ENCODE measurements at regions not wholly inside any gene's neighbourhood (a gene's known extent, or its start where the extent isn't known, plus 50 kb on each side); places are given as distances from the start of the nearest gene placed in this dataset.

DNA sequence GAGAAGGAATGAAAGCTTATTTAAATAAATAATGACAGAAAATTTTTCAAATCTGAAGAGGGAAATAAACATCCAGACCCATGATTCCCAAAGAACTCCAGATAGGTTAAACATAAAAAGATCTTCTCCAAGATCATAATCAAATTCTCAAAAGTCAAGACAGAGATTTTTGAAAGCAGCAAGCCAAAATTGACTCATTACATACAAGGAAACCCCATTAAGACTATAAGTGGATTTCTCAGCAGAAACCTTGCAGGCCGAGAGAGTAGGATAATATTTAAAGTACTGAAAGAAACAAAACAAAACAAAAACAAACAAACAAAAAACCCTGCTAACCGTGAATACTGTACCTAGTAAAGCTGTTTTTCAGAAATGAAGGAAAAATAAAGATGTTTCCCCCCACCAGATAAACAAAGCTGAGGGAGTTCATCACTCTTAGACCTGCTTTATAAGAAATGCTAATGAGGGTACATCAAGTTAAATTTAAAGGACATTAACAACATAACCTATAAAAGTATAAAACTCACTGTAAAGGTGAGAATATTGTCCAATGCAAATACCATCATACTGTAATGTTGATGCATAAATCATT lies 412.2 kb downstream of the INSC start:
- DNase-seq (ENCODE audit: insufficient read length, low spot score) (no peak), FAIRE-seq (no peak)

DNA sequence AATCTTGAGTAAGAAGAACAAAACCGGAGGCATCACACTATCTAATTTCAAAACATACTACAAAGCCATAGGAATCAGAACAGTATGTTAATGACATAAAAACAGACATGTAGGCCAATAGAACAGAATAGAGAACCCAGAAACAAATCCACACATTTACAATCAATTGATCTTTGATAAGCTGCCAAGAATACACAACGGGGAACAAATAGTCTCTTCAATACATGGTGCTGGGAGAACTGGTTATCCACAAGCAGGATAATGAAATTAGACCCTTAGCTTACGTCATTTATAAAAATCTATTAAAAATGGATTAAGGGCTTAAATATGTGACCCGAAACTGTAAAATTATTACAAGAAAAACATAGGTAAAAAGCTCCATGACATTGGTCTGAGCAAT lies 417.7 kb downstream of the INSC start:
- FAIRE-seq (no peak), DNase-seq (ENCODE audit: insufficient read length, low spot score) (no peak)

DNA sequence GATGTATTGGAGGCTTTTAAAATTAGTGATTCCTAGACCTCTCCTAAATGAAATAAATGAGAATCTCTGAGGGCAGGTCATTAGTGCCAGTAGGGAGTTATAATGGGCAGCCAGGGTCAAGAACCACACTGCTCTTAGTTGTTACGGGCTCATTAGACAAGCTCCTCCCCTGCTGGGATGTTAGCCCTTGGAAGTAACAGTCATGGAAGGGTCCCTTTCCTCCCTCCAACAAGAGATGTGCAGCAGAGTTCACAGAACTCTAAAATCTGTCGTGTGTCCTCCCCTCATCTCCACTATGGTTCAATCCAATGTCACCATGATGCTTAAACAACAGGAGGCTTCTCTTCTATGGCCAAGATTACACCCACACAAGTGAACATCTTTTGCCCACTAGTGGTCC lies 419.5 kb downstream of the INSC start:
- no peak for DNase-seq (ENCODE audit: insufficient read length, low spot score)
- FAIRE-seq, result no peak

DNA sequence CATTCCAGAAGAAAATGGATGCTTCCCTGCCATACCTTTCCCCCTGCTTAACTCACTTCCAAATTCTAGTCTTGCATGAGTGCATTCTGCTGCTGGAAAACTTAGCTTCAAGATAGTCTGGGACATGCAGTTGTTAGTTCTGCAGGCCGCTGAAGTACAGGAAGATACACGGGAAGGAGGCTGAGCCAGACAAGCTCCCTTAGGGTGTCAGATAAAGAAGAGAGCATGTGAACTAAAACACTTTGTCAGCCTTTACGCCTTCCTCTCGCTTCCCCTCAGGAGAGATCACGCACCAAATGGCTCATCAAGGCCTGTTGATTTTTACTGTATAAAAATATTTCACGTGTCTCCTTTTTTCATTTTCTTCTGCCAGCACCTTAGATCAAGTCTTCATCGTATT lies 420.7 kb downstream of the INSC start:
- no peak for FAIRE-seq
- no peak for DNase-seq (ENCODE audit: insufficient read length, low spot score)

DNA sequence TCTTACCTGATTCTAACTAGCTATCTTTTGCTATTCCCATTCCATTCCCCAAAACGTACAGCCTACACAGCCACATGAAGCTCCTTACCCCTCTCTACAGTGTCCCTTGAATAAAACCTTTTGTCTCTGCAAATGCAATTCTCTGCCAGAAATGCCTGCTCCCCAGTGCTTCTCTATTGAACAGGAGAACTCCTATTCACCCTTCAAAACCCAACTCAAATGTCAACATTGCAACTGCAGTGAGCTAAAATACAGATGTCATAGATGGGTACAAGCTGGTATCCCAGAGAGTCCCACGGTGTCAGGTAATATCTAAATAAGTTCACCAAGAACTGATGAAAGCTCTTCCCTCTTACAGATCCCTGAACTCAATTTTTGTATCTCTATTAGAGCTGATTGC lies 421.7 kb downstream of the INSC start:
- no peak for FAIRE-seq
- no peak for DNase-seq (ENCODE audit: insufficient read length, low spot score)

DNA sequence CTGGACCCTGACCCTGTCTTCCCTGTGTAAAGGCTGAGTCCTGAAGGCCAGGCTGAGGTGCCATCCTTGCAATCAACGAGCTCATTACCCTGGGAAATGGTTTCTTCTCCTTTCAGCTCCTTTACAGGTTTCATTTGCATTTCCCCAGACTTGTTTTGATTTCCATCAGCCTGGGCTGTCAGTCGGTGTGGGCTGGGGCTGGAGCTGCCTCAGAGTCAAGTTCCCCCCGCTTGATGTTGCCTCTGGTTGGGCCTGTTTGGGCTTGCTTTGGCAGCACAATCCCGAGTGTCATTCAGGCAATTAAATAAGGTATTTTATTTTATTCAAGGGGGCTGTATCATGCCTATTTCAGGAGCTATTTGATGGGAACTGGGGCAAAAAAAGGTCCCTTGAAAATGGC lies 424.9 kb downstream of the INSC start:
- DNase-seq (ENCODE audit: insufficient read length, low spot score), result no peak
- FAIRE-seq, result no peak

DNA sequence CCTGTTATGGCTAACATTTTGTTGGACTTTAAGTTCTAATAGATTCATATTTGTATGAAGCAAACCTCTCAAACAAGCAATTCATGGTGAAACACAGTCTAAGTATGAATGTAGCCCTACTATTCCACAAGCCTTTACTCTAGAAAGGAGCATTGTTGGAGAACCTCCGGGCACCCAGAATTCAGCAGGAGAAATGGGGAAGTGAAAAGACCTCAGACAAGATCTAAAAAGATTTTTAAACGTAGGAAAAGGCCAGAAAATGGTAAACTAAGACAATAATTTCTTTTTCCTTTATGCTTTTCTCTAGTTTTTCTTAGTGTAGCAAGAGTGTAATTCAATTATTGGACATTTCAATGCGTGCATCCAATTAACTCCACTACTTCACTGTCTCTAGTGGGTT lies 426.4 kb downstream of the INSC start:
- FAIRE-seq (no peak), DNase-seq (ENCODE audit: insufficient read length, low spot score) (no peak)

DNA sequence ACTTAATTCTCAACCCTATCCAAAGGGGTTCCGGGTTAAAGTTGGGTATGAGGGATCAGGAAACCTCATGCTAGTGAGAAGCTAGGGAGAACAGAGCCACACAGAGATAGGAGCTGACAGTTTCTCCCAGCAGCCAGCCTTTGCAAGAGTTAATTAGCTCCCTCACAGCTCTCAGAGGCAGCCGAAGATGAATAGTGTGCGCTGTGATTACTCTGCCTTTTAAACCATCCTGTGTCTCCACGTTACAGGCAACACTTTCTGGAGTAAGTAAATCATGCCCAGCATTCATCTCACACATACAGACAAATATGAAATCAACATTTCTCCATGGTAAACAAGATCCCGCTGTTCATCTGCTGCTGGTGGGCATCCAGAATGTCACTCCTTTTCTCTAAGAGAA lies 429.6 kb downstream of the INSC start:
- DNase-seq (ENCODE audit: insufficient read length, low spot score), result no peak

DNA sequence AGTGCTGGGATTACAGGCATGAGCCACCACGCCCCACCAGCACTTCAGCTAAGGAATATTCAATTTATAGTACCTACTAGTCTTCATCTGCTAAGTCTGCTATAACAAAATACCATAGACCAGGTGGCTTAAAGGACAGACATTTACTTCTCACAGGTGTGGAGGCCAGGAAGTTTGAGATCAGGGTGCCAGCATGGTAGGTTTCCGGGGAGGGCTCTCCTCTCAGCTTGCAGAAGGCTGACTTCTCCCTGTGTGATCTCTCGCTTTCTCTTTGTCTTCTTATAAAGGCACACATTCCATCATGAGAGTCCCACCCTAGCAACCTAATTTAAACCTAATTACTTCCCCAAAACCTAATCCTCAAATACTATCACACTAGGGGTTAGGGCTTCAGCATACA lies 433.0 kb downstream of the INSC start:
- no peak for FAIRE-seq
- DNase-seq (ENCODE audit: insufficient read length, low spot score), result no peak

More for the DNA sequence above, 429.6 kb downstream of the INSC start:
- no peak for FAIRE-seq

DNA sequence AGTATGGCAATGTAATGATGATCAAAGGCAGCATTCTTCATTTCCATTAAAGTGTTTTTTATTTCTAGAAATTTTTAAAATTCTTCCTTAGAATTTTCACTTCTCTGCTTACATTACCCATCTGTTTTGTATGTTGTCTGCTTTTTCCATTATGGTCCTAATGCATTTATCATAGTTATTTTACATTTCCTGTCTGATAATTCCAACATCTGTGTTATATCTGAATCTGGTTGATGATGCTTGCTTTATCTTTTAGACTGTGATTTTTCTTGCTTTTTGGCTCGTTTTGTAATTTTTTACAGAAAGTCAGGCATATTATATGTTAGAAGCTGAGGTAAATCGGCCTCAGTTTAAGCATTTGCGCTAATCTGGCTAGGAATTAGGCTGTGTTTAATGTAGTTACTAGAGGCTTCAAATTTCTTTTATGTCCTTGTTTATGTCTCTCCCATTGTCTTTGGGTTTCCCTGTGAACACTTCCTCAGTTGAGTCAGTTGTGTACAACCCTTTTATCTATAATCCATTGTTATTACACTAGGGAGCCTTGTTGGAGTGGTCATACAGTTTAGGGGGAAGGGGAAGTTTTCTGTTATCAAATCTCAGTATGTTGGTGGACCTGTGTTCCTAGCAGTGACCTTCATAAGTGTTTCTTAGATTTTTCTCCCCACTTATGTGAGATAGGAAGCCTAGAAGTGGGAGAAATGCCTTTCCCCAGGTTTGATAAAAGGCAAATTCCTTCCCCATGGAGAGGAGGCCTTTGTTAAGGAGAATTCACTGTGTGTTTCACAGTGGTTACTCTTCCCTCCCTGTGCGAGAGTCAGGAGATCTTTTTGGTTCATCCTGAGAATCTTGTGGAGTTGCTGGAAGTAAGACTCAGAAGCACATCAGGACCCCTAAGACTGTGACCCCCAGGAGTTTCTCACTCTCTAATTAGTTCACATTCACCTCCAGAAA lies 437.5 kb downstream of the INSC start:
- no peak for FAIRE-seq
- DNase-seq (ENCODE audit: insufficient read length, low spot score), result no peak

DNA sequence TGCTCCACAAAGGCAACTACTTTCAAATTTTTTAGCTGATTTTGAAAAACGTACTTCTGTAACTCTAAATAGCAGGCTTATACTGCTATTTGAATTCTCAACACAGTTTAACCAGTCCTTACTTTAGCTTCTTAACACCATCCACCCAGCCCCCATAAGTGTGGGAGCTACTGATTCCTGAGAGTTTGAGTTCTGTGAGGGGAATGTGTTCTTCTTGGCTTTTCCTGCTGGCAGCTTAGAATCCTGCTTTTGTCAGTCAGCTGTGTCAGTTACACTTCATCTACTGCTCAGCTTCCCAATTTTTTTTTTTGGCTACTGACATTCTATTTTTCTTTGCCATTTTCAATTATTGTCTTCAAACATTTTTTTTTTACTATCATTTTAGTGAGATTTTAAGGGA lies 440.4 kb downstream of the INSC start:
- DNase-seq (ENCODE audit: insufficient read length, low spot score), result no peak
- no peak for FAIRE-seq

DNA sequence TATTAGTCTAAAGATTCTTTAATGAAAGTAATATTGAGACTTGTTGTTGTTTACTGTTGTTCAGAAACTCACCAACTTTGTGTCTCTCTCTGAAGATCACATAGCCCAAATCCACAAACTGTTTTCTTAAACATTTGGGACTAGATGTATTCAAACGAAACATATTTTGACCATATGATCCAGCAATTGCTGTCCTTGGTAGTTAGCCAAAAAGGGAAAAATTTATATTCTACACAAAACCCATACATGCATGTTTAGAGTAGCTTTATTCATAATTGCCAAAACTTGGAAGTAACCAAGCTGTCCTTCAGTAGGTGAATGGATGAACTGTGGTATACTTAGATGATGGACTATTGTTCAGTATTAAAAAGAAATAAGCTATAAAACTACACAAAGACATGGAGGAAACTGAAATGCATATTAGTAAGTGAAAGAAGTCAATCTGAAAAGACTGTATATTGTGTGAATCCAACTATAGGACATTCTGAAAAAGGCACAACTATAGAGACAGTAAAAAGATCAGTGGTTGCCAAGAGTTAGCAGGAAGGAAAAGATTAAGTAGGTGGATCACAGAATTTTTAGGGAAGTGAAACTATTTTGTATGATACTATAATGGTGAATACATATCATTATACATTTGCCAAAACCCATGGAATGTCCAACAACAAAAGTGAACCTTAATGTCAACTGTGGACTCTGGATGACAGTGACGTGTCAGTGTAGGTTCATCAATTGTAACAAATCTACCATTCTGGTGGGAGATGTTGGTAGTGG lies 442.9 kb downstream of the INSC start:
- FAIRE-seq, result no peak
- no peak for DNase-seq (ENCODE audit: insufficient read length, low spot score)

DNA sequence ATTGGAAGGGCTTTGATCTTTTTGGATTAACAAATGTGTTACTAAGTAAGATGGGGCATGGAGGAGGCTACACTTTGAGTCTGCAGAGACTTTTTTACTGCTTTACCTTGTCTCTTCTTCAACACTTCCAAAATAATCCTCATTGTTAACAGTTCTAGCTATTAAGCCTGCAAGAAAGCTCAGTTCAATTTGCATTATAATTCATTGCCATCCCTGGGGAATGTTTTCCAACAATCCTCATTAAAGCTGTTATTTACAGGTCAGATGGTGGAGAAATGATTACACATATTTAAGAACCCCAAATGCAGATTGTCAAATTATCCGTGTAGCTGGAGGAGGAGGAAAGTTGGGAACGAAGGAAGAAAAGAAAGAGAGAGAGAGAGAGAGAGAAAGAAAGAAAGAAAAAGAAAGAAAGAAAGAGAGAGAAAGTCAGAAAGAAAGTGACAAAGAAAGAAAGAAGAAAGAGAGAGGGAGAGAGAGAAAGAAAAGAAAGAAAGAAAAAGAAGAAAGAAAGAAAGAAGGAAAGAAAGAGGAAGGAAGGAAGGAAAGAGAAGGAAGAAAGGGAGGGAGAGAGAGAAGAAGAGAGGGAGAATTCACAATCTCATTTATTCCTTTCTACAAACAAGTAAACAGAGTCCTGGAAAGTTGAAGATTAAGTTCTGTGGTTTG lies 443.9 kb downstream of the INSC start:
- no peak for DNase-seq (ENCODE audit: insufficient read length, low spot score)
- no peak for FAIRE-seq

DNA sequence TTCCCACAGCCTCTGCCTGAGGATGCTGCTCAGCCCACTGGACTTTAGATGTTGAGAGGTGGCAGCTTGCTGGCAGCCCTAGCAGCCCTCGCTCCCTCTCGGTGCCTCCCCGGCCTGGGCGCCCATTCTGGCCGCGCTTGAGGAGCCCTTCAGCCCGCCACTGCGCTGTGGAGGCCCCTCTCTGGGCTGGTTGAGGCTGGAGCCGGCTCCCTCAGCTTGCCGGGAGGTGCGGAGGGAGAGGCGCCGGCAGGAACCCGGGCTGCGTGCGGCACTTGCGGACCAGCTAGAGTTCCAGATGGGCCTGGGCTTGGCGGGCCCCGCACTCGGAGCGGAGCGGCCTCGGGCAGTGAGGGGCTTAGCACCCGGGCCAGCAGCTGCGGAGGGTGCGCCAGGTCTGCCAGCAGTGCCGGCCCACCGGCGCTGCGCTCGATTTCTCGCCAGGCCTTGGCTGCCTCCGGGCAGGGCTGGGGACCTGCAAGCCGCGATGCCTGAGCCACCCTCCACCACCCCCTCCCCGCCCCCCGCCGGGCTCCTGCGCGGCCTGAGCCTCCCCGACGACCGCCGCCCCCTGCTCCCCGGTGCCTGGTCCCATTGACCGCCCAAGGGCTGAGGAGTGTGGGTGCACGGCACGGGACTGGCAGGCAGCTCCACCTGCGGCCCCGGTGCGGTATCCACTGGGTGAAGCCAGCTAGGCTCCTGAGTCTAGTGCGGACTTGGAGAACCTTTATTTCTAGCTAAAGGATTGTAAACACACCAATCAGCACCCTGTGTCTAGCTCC lies 446.2 kb downstream of the INSC start:
- FAIRE-seq, result no peak
- DNase-seq (ENCODE audit: insufficient read length, low spot score), result no peak

DNA sequence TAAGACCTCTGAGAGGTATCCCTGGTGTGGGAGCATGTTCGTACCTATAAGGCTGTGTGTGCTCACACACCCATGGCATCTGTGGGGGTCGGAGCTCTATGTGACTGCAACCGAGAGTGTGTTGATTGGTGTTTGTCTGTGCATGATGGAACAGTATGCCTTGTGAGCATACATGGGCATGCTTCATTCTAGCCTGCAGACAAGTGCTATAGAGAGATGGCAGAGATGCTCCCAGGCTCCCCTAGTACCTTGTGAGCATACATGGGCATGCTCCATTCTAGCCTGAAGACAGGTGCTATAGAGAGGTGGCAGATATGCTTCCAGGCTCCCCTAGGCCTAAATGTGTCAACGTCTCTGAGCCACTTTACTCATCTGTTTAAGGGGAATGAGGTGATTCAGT lies 447.5 kb downstream of the INSC start:
- FAIRE-seq, result no peak
- DNase-seq (ENCODE audit: insufficient read length, low spot score), result no peak

DNA sequence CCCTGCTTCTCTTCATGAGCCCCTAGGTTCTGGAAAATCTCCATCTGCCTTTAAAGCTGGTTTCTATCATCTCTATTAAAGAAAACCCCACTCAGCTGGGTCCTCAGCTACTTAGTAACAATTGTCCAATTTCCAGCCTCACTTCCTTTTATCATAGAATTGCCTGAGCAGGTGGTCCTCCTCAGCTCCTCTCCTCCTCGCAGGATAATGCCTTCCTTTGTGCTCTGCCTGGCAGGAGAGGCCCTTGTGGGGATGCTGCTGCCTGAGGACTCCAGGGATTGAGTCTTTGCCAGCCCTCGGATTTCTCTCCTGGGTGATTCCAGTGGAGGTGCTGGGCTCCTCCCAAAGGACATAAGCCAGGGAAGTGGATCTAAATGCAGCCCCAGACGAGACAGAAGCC lies 448.3 kb downstream of the INSC start:
- FAIRE-seq, result no peak
- DNase-seq (ENCODE audit: insufficient read length, low spot score), result no peak

DNA sequence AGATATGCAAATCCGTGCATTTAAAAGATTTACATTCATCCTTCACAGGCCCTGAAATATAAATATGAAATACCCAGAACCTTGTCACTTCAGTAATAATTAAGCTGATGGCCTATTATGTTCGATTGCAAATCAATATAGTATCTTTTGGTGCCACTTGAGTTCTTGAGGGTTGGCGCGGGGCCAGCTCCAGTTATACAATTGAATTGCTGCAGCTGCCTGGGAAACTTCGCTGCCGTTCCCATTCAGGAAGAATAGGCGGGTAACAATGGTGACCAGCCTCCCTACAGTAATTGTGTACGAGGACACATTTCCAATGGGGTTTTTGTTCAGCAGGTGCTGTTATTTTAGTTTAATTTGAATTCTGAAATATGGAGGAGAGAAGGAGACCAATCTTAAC lies 451.2 kb downstream of the INSC start:
- no peak for DNase-seq (ENCODE audit: insufficient read length, low spot score)
- FAIRE-seq, result no peak

DNA sequence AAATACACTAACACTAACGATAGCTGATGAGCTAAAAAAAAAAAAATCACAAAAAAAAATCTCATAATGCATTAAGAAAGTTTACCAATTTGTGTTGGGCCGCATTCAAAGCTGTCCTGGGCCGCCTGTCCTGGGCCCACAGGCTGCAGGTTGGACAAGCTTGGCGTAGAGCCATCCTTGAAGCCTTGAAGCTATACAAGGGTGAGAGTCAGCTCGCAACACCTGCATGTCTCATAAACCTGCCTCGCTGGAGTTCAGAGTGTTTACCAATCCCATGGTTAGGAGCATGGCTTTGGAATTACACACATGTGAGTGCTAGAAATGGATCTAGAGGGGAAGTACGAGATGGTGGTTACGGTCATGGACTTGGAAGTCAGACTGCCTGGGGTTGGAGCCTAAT lies 453.7 kb downstream of the INSC start:
- DNase-seq (ENCODE audit: insufficient read length, low spot score), result no peak
- no peak for FAIRE-seq

DNA sequence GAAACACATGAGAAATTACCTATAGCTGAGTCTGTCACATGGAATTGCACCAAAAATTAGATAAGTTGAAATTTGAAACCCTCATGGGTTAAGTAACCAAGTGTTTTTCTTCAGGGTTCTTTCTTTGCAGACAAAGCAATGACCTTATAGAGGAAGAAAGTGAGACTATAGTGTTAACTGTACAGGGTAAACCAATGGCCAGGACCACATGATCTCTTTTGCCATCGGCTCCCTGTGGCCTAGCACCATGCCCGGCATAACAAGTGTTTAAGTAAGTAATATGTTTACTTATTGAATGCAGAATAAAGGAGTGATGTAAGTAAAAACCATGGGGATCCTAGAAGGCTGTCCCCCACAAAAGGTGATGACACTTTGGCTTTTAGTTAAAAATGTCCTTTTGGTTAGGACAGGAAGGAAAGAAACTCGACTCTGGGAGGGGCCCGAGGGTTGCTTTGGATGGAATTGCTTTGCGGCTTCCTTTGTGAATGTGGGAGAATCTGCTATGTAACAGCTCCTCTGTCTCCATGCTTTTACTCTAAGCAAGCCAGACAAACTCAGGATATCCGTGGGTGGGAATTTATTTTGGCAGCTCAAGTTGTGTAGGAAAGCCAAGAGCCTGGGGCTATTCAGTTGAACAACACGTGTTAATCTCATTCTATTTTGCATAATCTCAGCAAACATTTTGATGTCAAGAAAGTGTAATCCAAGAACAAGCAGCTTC lies 454.7 kb downstream of the INSC start:
- DNase-seq (ENCODE audit: insufficient read length, low spot score) (no peak), FAIRE-seq (no peak)

DNA sequence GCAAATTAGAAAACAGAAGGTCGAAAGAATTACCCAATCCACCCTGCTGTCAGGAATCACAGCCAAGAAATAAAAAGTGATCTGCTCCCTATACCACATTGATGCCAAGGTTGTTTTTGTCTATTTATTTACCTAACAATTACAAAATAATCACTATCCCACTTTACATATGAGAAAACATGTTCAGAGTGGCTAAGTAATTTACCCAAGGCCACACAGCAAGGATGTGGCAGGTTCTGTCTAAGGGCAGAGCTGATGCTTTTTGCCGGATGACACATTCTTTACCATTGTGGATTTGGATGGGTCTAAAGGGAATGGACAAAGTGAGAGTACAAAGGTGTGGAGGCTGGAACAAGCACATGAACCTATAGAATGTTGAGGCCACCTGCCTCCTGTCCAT lies 460.7 kb downstream of the INSC start:
- no peak for FAIRE-seq
- no peak for DNase-seq (ENCODE audit: insufficient read length, low spot score)

Data from GM19239 (cell line).